Right lobe of liver (tissue), 6 donors: ENCODE measurements at regions not wholly inside any gene's neighbourhood (a gene's known extent, or its start where the extent isn't known, plus 50 kb on each side); places are given as distances from the start of the nearest gene placed in this dataset.

Experiments
- ATAC-seq, 4 donors: fragments of 200-7000 bp; cut with Tn5 transposase; one replicate each; pipeline ENCODE4 v1.9.1; 2020; ENCODE audit warnings: mild to moderate bottlenecking in 4 of 4, moderate library complexity in 4 of 4
- DNase-seq, 3 donors: peaks; one replicate each; pipeline ENCODE4 v3.0.0-alpha.2; 2020
- H3K27ac ChIP-seq, 3 donors: fragments of 200-600 bp; one replicate each; pipeline ENCODE4 v1.8.0; 2022
- H3K27me3 ChIP-seq, 2 donors: fragments of 200-600 bp; one replicate each; pipeline ENCODE4 v1.8.0; 2022
- H3K36me3 ChIP-seq, 4 donors: fragments of 200-600 bp; sonication (generic) in 1 of 4; one replicate each; pipeline versions ENCODE4 v1.5.1 to v1.8.0; 2017 to 2022; ENCODE audit warnings: control low read depth in 1 of 4
- H3K4me1 ChIP-seq, 4 donors: fragments of 200-600 bp; sonication (generic) in 1 of 4; one replicate each; pipeline versions ENCODE4 v1.5.1 to v1.8.0; 2017 to 2022; ENCODE audit warnings: control low read depth in 1 of 4
- H3K4me3 ChIP-seq, 3 donors: fragments of 200-600 bp; one replicate each; pipeline ENCODE4 v1.8.0; 2022
- H3K9me3 ChIP-seq, 4 donors: fragments of 200-600 bp; sonication (generic) in 1 of 4; one replicate each; pipeline versions ENCODE4 v1.5.1 to v1.8.0; 2017 to 2022; ENCODE audit warnings: control low read depth in 1 of 4
- POLR2A ChIP-seq: fragments of 450-650 bp; IDR thresholded peaks from one replicate; pipeline ENCODE4 v1.6.1; 2017; ENCODE audit warnings: antibody characterized with exemption, mild to moderate bottlenecking
- WGBS: methylation state at CpG from one replicate; pipeline ENCODE4 v1.1.6; 2018; ENCODE audit warnings: low coverage, low lambda C conversion rate; ENCODE audit not compliant: insufficient coverage; ENCODE audit errors: missing lambda C conversion rate; 5-methylcytosine and 5-hydroxymethylcytosine counted together
- intact Hi-C, 2 donors: fragments of 100-400 bp; cut with DNase I; formaldehyde crosslinking; loops; one replicate each; pipeline versions ENCODE4 v1.11.2 to v1.14.1; 2022
- TF ChIP-seq, protein P1 (sequence below), 4 donors: fragments of 200-600 bp in 3 of 4; fragments of 450-650 bp in 1 of 4; IDR thresholded peaks; one replicate each; pipeline versions ENCODE4 v1.5.1 to v1.8.0; 2016 to 2022; ENCODE audit warnings: antibody characterized with exemption in 4 of 4, mild to moderate bottlenecking in 2 of 4
- donor health status: DM: no; HTN: yes; CAD: no.
- donor health status: DM: no; HTN: no; CAD: no.
- donor health status: DM: no; HTN: no; CAD: no.
- donor health status: DM: no; HTN: yes; CAD: no.
- donor health status: DM: no; HTN: yes; CAD: no.

DNA sequence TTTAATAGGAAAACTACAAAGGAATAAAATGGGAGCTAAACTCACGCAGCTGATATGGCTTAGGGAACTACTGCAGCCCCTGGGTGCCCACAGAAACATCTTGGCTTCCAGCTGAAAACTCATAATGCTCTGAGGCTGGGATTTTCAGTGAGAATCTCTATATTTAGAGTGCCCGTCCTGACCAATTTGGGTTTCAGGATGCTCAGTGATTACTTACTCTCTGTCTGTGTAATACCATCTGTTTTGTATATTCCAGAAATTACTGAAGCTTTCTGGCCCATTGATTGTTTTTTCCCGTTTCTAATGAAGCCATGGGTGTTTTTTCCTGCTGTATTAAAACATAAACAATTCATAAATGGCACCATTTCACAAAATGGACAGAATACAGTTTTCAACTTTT lies 50.6 kb upstream of the ZNF385D start:
- Histone ChIP-seq H3K9me3 (no peaks in the 10 kb centered on the region), H3K4me3 (no peak overlapping the region), H3K36me3 (no peaks in the 10 kb centered on the region), H3K4me1 (no peaks in the 10 kb centered on the region), H3K27me3 (no peaks in the 10 kb centered on the region), H3K27ac (no peak overlapping the region)
- TF ChIP-seq, protein P1, sequence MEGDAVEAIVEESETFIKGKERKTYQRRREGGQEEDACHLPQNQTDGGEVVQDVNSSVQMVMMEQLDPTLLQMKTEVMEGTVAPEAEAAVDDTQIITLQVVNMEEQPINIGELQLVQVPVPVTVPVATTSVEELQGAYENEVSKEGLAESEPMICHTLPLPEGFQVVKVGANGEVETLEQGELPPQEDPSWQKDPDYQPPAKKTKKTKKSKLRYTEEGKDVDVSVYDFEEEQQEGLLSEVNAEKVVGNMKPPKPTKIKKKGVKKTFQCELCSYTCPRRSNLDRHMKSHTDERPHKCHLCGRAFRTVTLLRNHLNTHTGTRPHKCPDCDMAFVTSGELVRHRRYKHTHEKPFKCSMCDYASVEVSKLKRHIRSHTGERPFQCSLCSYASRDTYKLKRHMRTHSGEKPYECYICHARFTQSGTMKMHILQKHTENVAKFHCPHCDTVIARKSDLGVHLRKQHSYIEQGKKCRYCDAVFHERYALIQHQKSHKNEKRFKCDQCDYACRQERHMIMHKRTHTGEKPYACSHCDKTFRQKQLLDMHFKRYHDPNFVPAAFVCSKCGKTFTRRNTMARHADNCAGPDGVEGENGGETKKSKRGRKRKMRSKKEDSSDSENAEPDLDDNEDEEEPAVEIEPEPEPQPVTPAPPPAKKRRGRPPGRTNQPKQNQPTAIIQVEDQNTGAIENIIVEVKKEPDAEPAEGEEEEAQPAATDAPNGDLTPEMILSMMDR (IDR thresholded peaks at IDR 0.05): no peak
- TF ChIP-seq POLR2A: no peak
- ATAC-seq (no peak), DNase-seq (no peak)
- intact Hi-C loops: no loop called here
- 40% methylated on average over 3 of the region's 3 CpGs for WGBS

DNA sequence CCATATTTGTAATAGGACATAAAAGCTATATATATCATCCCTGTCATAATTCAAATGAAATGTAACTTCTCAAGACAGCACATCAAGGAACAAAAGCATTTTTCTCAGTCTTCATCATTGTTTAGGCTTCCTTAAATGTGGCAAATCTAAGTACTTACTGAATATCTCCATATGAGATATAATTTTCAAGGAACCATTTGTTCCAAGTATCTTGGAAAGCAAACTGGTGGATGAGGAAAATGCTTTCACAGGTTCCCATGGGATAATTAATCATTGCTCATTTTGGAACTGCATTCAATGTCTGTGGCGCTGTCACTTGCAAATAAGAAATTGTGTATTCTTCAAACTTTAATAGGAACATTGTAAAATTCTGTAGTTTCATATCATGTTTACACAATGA lies 52.6 kb upstream of the ZNF385D start:
- Histone ChIP-seq H3K4me1 (no peaks in the 10 kb centered on the region), H3K9me3 (no peaks in the 10 kb centered on the region), H3K27me3 (no peaks in the 10 kb centered on the region), H3K27ac (no peak overlapping the region), H3K4me3 (no peak overlapping the region), H3K36me3 (no peaks in the 10 kb centered on the region)
- WGBS: 93% methylated on average over 1 of the region's 1 CpG
- intact Hi-C loops: no loop called here
- TF ChIP-seq POLR2A: no peak
- no peak for DNase-seq
- no peak for ATAC-seq

DNA sequence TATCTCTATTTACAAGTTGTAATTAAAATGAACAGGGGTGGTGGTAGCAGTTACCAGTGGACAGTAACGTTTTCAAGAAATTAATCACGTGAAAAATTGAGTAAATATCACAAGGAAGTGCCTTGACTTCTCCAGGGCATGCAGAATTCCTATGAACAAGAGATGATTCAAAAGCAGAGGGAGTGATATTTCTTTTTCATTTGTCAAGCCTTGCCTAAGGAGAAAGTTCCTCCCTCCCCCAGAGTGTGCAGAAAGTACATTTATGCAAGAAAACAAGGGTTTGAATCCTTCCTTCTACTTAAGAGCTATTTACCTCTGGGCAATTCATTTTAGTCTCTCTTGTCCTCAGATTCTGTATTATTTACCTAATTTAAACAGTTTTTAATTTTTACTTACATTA lies 53.3 kb upstream of the ZNF385D start:
- Histone ChIP-seq H3K4me1 (no peaks in the 10 kb centered on the region), H3K27ac (no peak overlapping the region), H3K4me3 (no peak overlapping the region), H3K9me3 (no peaks in the 10 kb centered on the region), H3K36me3 (no peaks in the 10 kb centered on the region), H3K27me3 (no peaks in the 10 kb centered on the region)
- TF ChIP-seq POLR2A: no peak
- TF ChIP-seq, protein P1 (IDR thresholded peaks at IDR 0.05): no peak
- intact Hi-C loops: no loop called here
- 8% methylated on average over 2 of the region's 2 CpGs for WGBS
- DNase-seq: no peak
- ATAC-seq: no peak

DNA sequence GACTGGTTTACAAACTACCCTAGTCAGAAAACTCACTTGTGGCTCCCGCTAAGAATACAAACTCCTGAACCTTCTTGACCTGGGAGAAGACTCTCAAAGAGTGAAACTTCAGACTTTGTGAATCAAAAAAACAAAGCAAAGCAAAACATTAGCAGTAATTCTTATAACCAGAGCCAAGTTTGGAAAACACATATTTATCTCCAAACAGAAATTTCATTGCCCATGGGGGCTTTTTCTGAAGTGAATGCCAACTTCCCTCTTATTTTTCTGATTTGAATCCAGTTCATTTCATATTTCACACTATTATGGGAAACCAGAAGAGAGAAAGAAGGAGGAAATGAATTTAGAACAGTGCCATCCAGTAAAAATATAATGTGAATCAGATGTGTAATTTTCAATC lies 55.7 kb upstream of the ZNF385D start:
- WGBS: 70% methylated on average over 1 of the region's 1 CpG
- TF ChIP-seq, protein P1 (IDR thresholded peaks at IDR 0.05): no peak
- TF ChIP-seq POLR2A: no peak
- no peak overlapping the region for H3K4me3 ChIP-seq
- H3K4me1 ChIP-seq: no peaks in the 10 kb centered on the region
- no peak for ATAC-seq
- H3K27ac ChIP-seq: no peak overlapping the region
- no peaks in the 10 kb centered on the region for H3K9me3 ChIP-seq
- intact Hi-C loops: no loop called here
- H3K36me3 ChIP-seq: no peaks in the 10 kb centered on the region
- no peaks in the 10 kb centered on the region for H3K27me3 ChIP-seq
- DNase-seq: no peak

DNA sequence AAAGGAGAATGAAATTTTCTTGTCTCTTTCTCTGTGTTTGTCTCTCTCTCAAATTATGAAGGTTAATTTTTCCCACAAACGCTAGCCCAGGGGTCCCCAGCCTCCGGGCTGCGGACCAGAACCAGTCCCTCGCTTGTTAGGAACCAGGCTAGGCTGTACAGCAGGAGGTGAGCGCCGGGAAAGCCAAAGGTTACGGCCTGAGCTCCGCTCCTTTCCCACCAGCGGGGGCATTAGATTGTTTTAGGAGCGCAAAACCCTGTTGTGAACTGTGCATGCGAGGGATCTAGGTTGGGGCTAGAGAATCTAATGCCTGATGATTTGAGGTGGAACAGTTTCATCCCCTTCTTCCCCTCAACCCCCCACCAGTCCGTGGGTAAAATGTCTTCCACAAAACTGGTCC lies 74.7 kb upstream of the ZNF385D start:
- H3K36me3 ChIP-seq: no peaks in the 10 kb centered on the region
- no peak overlapping the region for H3K27ac ChIP-seq
- ATAC-seq (no peak), DNase-seq (no peak)
- no peaks in the 10 kb centered on the region for H3K9me3 ChIP-seq
- WGBS: 55% methylated on average over 7 of the region's 12 CpGs
- no peak for TF ChIP-seq POLR2A
- TF ChIP-seq, protein P1 (IDR thresholded peaks at IDR 0.05): no peak
- no peaks in the 10 kb centered on the region for H3K4me1 ChIP-seq
- H3K27me3 ChIP-seq: no peaks in the 10 kb centered on the region
- intact Hi-C loops: no loop called here
- no peak overlapping the region for H3K4me3 ChIP-seq
